Brain microvascular endothelial cell (primary cell): ENCODE measurements at regions not wholly inside any gene's neighbourhood (a gene's known extent, or its start where the extent isn't known, plus 50 kb on each side); places are given as distances from the start of the nearest gene placed in this dataset.

Source experiments
- DNase-seq: peaks from one replicate; pipeline ENCODE4 v3.0.0-alpha.2; 2020
- H3K27ac ChIP-seq: fragments of 250-450 bp; sonication (Bioruptor Pico); 2 replicates; pipeline ENCODE4 v1.5.1; 2020; ENCODE audit warnings: mild to moderate bottlenecking, moderate library complexity
- H3K27me3 ChIP-seq: fragments of 250-450 bp; sonication (Bioruptor Pico); replicated peaks from 2 replicates; pipeline ENCODE4 v1.5.1; 2020; ENCODE audit warnings: mild to moderate bottlenecking
- H3K36me3 ChIP-seq: fragments of 250-450 bp; sonication (Bioruptor Pico); replicated peaks from 2 replicates; pipeline ENCODE4 v1.5.1; 2020; ENCODE audit warnings: mild to moderate bottlenecking
- H3K4me3 ChIP-seq: 2 replicates; pipeline ENCODE4 v1.5.1; 2011; ENCODE audit warnings: low read depth, mild to moderate bottlenecking, control low read depth, low read length, moderate library complexity
- in situ Hi-C: cut with HindIII; loops from 2 replicates; pipeline ENCODE4 v1.10.0; 2017; ENCODE audit warnings: low sequenced_read_pairs, low pct_ligation_motif_present
- TF ChIP-seq, protein P1 (sequence below): IDR thresholded peaks from 2 replicates; pipeline ENCODE4 v1.5.1; 2011; ENCODE audit warnings: low read depth, mild to moderate bottlenecking, moderate library complexity, low read length, control low read depth, inconsistent platforms; ENCODE audit errors: missing control alignments

- in situ Hi-C loops, result no loop called here
- TF ChIP-seq, protein P1, sequence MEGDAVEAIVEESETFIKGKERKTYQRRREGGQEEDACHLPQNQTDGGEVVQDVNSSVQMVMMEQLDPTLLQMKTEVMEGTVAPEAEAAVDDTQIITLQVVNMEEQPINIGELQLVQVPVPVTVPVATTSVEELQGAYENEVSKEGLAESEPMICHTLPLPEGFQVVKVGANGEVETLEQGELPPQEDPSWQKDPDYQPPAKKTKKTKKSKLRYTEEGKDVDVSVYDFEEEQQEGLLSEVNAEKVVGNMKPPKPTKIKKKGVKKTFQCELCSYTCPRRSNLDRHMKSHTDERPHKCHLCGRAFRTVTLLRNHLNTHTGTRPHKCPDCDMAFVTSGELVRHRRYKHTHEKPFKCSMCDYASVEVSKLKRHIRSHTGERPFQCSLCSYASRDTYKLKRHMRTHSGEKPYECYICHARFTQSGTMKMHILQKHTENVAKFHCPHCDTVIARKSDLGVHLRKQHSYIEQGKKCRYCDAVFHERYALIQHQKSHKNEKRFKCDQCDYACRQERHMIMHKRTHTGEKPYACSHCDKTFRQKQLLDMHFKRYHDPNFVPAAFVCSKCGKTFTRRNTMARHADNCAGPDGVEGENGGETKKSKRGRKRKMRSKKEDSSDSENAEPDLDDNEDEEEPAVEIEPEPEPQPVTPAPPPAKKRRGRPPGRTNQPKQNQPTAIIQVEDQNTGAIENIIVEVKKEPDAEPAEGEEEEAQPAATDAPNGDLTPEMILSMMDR, result no peak
These were observed 119.2 kb upstream of the TTC29 start for GRCh38 chr4:147064856-147065255.

DNA sequence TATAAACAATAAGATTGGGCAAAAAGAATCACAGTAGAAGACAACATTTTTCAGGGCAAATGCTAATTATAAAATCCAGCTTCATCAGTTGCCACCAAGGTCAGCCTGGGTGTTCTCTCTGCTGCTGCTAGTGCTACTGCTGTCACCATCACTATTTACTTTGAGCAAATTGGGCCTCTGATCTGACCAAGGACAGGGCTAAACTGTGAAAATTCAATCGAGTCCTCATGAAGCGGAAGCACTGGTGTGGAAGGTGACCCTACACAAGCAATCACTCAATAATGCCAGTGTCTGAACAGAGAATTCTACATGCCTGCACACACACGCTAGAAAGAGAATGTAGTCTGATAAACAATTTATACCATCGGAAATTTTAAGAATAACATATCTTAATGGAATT, 122.9 kb upstream of the TTC29 start:
- DNase-seq, result no peak
- Histone ChIP-seq H3K4me3 (no peak overlapping the region), H3K27me3 (no peaks in the 10 kb centered on the region), H3K27ac (no peak overlapping the region), H3K36me3 (no peaks in the 10 kb centered on the region)
- in situ Hi-C loops, result no loop called here
- TF ChIP-seq, protein P1, result no peak

More at GRCh38 chr4:147064856-147065255, 119.2 kb upstream of the TTC29 start:
- Histone ChIP-seq H3K4me3 (no peak overlapping the region), H3K27me3 (no peaks in the 10 kb centered on the region), H3K36me3 (no peaks in the 10 kb centered on the region), H3K27ac (no peak overlapping the region)
- no peak for DNase-seq

DNA sequence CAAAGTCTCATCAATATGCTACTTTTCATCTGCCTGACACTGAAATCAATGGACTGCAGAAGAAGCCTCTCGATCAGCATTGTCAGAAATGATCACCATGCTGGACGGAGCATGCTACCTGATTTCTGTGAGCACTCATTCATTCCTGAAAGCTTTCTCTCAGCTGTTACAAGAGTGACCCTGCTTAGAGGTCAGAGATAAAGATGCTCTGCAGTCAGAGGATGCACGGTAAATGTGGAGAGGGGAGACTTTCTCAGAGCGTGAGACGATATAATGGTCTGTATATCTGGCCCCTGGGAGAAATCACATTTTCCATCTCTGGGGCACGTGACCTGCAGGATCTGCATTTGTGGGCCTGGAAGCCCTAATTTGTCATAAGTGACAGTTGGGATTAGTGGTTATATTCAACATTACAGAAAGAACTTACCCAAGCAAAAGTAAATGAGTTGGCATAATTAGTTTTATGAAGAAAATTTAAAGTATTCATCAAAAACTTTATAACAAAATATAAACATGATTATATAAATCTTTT, 125.6 kb upstream of the TTC29 start:
- DNase-seq, result no peak
- TF ChIP-seq, protein P1, result no peak
- no peak overlapping the region for H3K4me3 ChIP-seq
- H3K27ac ChIP-seq, result no peak overlapping the region
- no peaks in the 10 kb centered on the region for H3K27me3 ChIP-seq
- in situ Hi-C loops, result no loop called here
- no peaks in the 10 kb centered on the region for H3K36me3 ChIP-seq

DNA sequence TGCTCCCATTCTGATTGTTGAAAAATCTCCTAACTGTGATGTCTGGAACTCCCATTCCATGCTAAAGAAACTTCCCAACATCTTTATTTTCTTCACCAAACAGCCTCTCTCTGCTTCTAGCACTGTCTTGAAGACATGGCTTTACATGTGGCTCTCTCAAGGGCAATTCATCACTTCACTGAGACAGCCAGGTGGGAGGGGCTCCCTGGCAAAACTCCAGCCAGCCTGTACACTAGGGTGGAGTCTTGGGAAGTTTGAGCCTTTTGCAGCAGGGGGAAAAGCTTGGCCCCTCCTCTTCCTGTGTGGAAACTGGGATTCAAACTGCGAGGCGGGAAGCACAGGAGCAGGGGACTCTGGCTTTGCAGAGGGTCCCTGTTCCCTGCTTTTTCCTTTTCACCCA, 130.5 kb upstream of the TTC29 start:
- Histone ChIP-seq H3K36me3 (no peaks in the 10 kb centered on the region), H3K27ac (no peak overlapping the region), H3K4me3 (no peak overlapping the region), H3K27me3 (no peaks in the 10 kb centered on the region)
- TF ChIP-seq, protein P1, result no peak
- in situ Hi-C loops, result no loop called here
- DNase-seq, result no peak

GRCh38 chr4:147076728-147077127, 131.1 kb upstream of the TTC29 start:
- no peak for DNase-seq
- H3K36me3 ChIP-seq, result no peaks in the 10 kb centered on the region
- H3K4me3 ChIP-seq, result no peak overlapping the region
- no peak overlapping the region for H3K27ac ChIP-seq
- in situ Hi-C loops, result no loop called here
- TF ChIP-seq, protein P1, result no peak
- H3K27me3 ChIP-seq, result no peaks in the 10 kb centered on the region

DNA sequence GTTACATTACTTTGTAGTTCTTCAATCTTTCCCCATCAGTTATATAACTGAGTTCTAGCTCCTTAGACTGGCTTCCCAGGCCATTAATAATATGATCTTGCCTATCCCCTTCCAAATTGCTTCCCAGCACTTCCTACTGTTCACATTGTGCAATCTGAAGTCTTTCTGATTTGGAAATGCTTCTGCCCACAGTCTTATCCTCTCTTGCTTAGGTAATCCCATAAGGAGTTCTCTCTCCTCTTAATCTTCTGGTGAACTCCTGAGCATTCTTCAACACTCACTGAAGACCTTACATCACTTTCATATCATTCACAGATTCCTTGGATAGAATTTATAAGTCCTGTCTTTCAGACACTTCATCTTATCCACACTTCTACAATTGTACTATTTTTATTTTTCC, 132.7 kb upstream of the TTC29 start:
- no peak for DNase-seq
- TF ChIP-seq, protein P1, result no peak
- in situ Hi-C loops, result no loop called here
- no peak overlapping the region for H3K27ac ChIP-seq
- no peaks in the 10 kb centered on the region for H3K36me3 ChIP-seq
- H3K27me3 ChIP-seq, result no peaks in the 10 kb centered on the region
- no peak overlapping the region for H3K4me3 ChIP-seq
